ENCODE measurements at regions not wholly inside any gene's neighbourhood (a gene's known extent, or its start where the extent isn't known, plus 50 kb on each side); places are given as distances from the start of the nearest gene placed in this dataset.
"Not testable (repeated sequence)": the region's sequence is repeated elsewhere in the genome, so short reads cannot be mapped to it uniquely, and the experiment has no call there.

- Histone ChIP-seq H3K27me3 (no peaks in the 10 kb centered on the region), H3K27ac (no peak overlapping the region), H3K4me3 (no peak overlapping the region), H3K36me3 (replicated peaks in 1 of 2; ENCODE audit: insufficient read depth in 1 of 2, low read depth in 2 of 2) (no peaks in the 10 kb centered on the region), H3K9me3 (no peaks in the 10 kb centered on the region), H3K4me1 (no peaks in the 10 kb centered on the region)
- ATAC-seq (no peak), DNase-seq (no peak)
- TF ChIP-seq POLR2A (IDR thresholded peaks at IDR 0.05) (no peak), CTCF (IDR thresholded peaks at IDR 0.05) (no peak)
- 44% methylated on average over 3 of the region's 3 CpGs for WGBS, 2 donors
- intact Hi-C loops (cut with DNase I): no loop called here
These were observed 1021.5 kb downstream of the TMEM121 start for GRCh38 chr14:106547735-106548434.

GRCh38 chr14:106549064-106549463, 1022.7 kb downstream of the TMEM121 start:
- WGBS, 2 donors: 91 to 97% methylated on average over 1 of the region's 1 CpG
- no peaks in the 10 kb centered on the region for H3K36me3 ChIP-seq (replicated peaks in 1 of 2; ENCODE audit: insufficient read depth in 1 of 2, low read depth in 2 of 2)
- intact Hi-C loops (cut with DNase I): no loop called here
- TF ChIP-seq CTCF (IDR thresholded peaks at IDR 0.05) (no peak), POLR2A (IDR thresholded peaks at IDR 0.05) (no peak)
- no peak overlapping the region for H3K27ac ChIP-seq
- H3K4me1 ChIP-seq: no peaks in the 10 kb centered on the region
- H3K4me3 ChIP-seq: no peak overlapping the region
- no peaks in the 10 kb centered on the region for H3K9me3 ChIP-seq
- DNase-seq (no peak), ATAC-seq (no peak)
- no peaks in the 10 kb centered on the region for H3K27me3 ChIP-seq

GRCh38 chr14:106551265-106551664, 1024.9 kb downstream of the TMEM121 start:
- ATAC-seq (no peak), DNase-seq (no peak)
- no peaks in the 10 kb centered on the region for H3K9me3 ChIP-seq
- no peak for TF ChIP-seq CTCF (IDR thresholded peaks at IDR 0.05)
- TF ChIP-seq POLR2A (IDR thresholded peaks at IDR 0.05): no peak
- H3K4me3 ChIP-seq: no peak overlapping the region
- no peaks in the 10 kb centered on the region for H3K4me1 ChIP-seq
- no peak overlapping the region for H3K27ac ChIP-seq
- WGBS, 2 donors: 18 to 42% methylated on average over 2 of the region's 2 CpGs
- no peaks in the 10 kb centered on the region for H3K36me3 ChIP-seq (replicated peaks in 1 of 2; ENCODE audit: insufficient read depth in 1 of 2, low read depth in 2 of 2)
- no peaks in the 10 kb centered on the region for H3K27me3 ChIP-seq
- intact Hi-C loops (cut with DNase I): no loop called here

GRCh38 chr14:106556211-106556610, 1029.8 kb downstream of the TMEM121 start:
- not testable (repeated sequence) for H3K4me3 ChIP-seq

GRCh38 chr14:106556665-106557289, 1030.4 kb downstream of the TMEM121 start:
- no peak for ATAC-seq
- DNase-seq: peak; percentile 52 to 79 (median 67)
- intact Hi-C loops (cut with DNase I): no loop called here
- no peaks in the 10 kb centered on the region for H3K9me3 ChIP-seq
- 23 to 25% methylated on average over 13 of the region's 13 CpGs for WGBS, 2 donors
- H3K4me1 ChIP-seq: no peaks in the 10 kb centered on the region
- H3K27ac ChIP-seq: no peak overlapping the region
- H3K27me3 ChIP-seq: no peaks in the 10 kb centered on the region
- no peaks in the 10 kb centered on the region for H3K36me3 ChIP-seq (replicated peaks in 1 of 2; ENCODE audit: insufficient read depth in 1 of 2, low read depth in 2 of 2)
- no peak overlapping the region for H3K4me3 ChIP-seq
- TF ChIP-seq CTCF (IDR thresholded peaks at IDR 0.05) (peak; percentile 29 to 68 (median 45)), POLR2A (IDR thresholded peaks at IDR 0.05) (no peak)

More at GRCh38 chr14:106556211-106556610, 1029.8 kb downstream of the TMEM121 start:
- intact Hi-C loops (cut with DNase I); DNase-seq; H3K36me3 ChIP-seq (replicated peaks in 1 of 2; ENCODE audit: insufficient read depth in 1 of 2, low read depth in 2 of 2); H3K9me3 ChIP-seq; H3K27ac ChIP-seq; H3K27me3 ChIP-seq; H3K4me1 ChIP-seq; ATAC-seq: not testable (repeated sequence)
- WGBS, 2 donors: 59 to 67% methylated on average over 9 of the region's 9 CpGs

Data from body of pancreas (tissue), 4 donors.